Lower lobe of right lung (tissue), 2 donors: ENCODE measurements at regions not wholly inside any gene's neighbourhood (a gene's known extent, or its start where the extent isn't known, plus 50 kb on each side); places are given as distances from the start of the nearest gene placed in this dataset.
"Not testable (repeated sequence)": the region's sequence is repeated elsewhere in the genome, so short reads cannot be mapped to it uniquely, and the experiment has no call there.

ENCODE experiments used
- ATAC-seq, 2 donors: fragments of 200-7000 bp; cut with Tn5 transposase; one replicate each; pipeline ENCODE4 v1.9.1; 2020 to 2022; ENCODE audit warnings: mild to moderate bottlenecking in 2 of 2, moderate library complexity in 2 of 2
- DNase-seq: peaks from one replicate; pipeline ENCODE4 v3.0.0-alpha.2; 2020
- H3K27ac ChIP-seq: fragments of 200-600 bp; one replicate; pipeline ENCODE4 v1.8.0; 2022
- H3K27me3 ChIP-seq: fragments of 200-600 bp; one replicate; pipeline ENCODE4 v1.8.0; 2022; ENCODE audit warnings: low read depth
- H3K36me3 ChIP-seq: fragments of 200-600 bp; one replicate; pipeline ENCODE4 v1.8.0; 2022; ENCODE audit warnings: mild to moderate bottlenecking
- H3K4me1 ChIP-seq: fragments of 200-600 bp; one replicate; pipeline ENCODE4 v1.8.0; 2022
- H3K4me3 ChIP-seq: fragments of 200-600 bp; one replicate; pipeline ENCODE4 v1.8.0; 2022; ENCODE audit warnings: mild to moderate bottlenecking
- H3K9me3 ChIP-seq: fragments of 200-600 bp; one replicate; pipeline ENCODE4 v1.8.0; 2022
- CTCF ChIP-seq: fragments of 200-600 bp; IDR thresholded peaks from one replicate; pipeline ENCODE4 v1.8.0; 2022; ENCODE audit warnings: antibody characterized with exemption, mild to moderate bottlenecking
- intact Hi-C: fragments of 100-400 bp; cut with DNase I; formaldehyde crosslinking; loops from one replicate; pipeline ENCODE4 v1.11.0; 2022
- donor health status: DM: no; HTN: yes; CAD: no; lungs with severe emphysema.

GRCh38 chr6:60643870-60644269, 1642.2 kb downstream of the KHDRBS2 start:
- ATAC-seq = no peak
- intact Hi-C loops = no loop called here

GRCh38 chr6:60639185-60639584, 1646.8 kb downstream of the KHDRBS2 start:
- ATAC-seq, H3K27ac ChIP-seq, H3K36me3 ChIP-seq, H3K27me3 ChIP-seq, intact Hi-C loops, H3K4me3 ChIP-seq, DNase-seq, H3K4me1 ChIP-seq, H3K9me3 ChIP-seq: not testable (repeated sequence)

More at GRCh38 chr6:60643870-60644269, 1642.2 kb downstream of the KHDRBS2 start:
- no peak for DNase-seq
- no peaks in the 10 kb centered on the region for H3K9me3 ChIP-seq
- H3K27me3 ChIP-seq = no peaks in the 10 kb centered on the region
- no peaks in the 10 kb centered on the region for H3K4me1 ChIP-seq
- no peaks in the 10 kb centered on the region for H3K36me3 ChIP-seq
- no peak overlapping the region for H3K4me3 ChIP-seq
- no peak for TF ChIP-seq CTCF
- no peak overlapping the region for H3K27ac ChIP-seq
